ENCODE measurements at regions not wholly inside any gene's neighbourhood (a gene's known extent, or its start where the extent isn't known, plus 50 kb on each side); places are given as distances from the start of the nearest gene placed in this dataset.

GRCh38 chr7:25319707-25320106 lies 91.4 kb upstream of the NPVF start:
- no peaks in the 10 kb centered on the region for H3K36me3 Mint-ChIP-seq (ENCODE audit: low read depth)
- H3K9me3 Mint-ChIP-seq: no peaks in the 10 kb centered on the region
- DNase-seq: no peak
- H3K27me3 Mint-ChIP-seq (ENCODE audit: low read depth): peaks cover 7% of the 10 kb centered on the region
- CTCF ChIA-PET: no interaction called here
- no peak overlapping the region for H3K4me3 Mint-ChIP-seq
- no peak overlapping the region for H3K27ac Mint-ChIP-seq
- intact Hi-C loops (cut with micrococcal nuclease): no loop called here
- peaks cover 5% of the 10 kb centered on the region for H3K4me1 Mint-ChIP-seq (ENCODE audit: low read depth)

GRCh38 chr7:25320791-25321190 lies 92.5 kb upstream of the NPVF start:
- no peak for DNase-seq
- H3K27me3 Mint-ChIP-seq (ENCODE audit: low read depth): peaks cover 9% of the 10 kb centered on the region
- H3K4me3 Mint-ChIP-seq: no peak overlapping the region
- intact Hi-C loops (cut with micrococcal nuclease): no loop called here
- CTCF ChIA-PET: no interaction called here
- no peaks in the 10 kb centered on the region for H3K36me3 Mint-ChIP-seq (ENCODE audit: low read depth)
- peaks cover 5% of the 10 kb centered on the region for H3K4me1 Mint-ChIP-seq (ENCODE audit: low read depth)
- no peak overlapping the region for H3K27ac Mint-ChIP-seq
- no peaks in the 10 kb centered on the region for H3K9me3 Mint-ChIP-seq

- no peak overlapping the region for H3K27ac Mint-ChIP-seq
- no peak for DNase-seq
- intact Hi-C loops (cut with micrococcal nuclease): no loop called here
- H3K4me1 Mint-ChIP-seq (ENCODE audit: low read depth): peaks cover 5% of the 10 kb centered on the region
- CTCF ChIA-PET: interaction anchor here (0.8 kb wide), 1 partner anchor 244 kb away, joined by 4 read pairs; no protein-coding TSS in a partner anchor
- no peaks in the 10 kb centered on the region for H3K9me3 Mint-ChIP-seq
- peaks cover 9% of the 10 kb centered on the region for H3K27me3 Mint-ChIP-seq (ENCODE audit: low read depth)
- no peak overlapping the region for H3K4me3 Mint-ChIP-seq
- no peaks in the 10 kb centered on the region for H3K36me3 Mint-ChIP-seq (ENCODE audit: low read depth)
These were observed 93.1 kb upstream of the NPVF start for GRCh38 chr7:25321424-25321823.

DNA sequence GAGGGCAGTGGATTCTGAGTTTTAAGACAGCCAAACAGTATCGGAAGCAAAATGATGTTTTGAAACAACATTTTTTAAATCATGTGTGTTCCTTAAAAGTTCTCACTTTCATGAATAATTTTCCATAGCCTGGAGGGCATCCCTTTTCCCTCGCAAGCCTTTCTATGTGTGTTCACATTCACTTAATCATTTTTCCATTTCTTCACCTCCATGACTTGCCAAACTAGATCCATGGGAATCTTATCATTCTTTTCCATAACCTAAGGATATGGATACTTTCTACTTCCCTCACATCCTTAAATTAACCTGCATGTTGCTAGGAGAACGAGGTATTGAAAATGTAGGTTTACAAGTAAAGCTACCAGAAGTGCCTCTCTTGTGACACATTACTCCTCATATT lies 94.2 kb upstream of the NPVF start:
- no peak for DNase-seq
- Mint-ChIP-seq H3K27me3 (ENCODE audit: low read depth) (peaks cover 9% of the 10 kb centered on the region), H3K4me1 (ENCODE audit: low read depth) (peaks cover 5% of the 10 kb centered on the region), H3K4me3 (no peak overlapping the region), H3K36me3 (ENCODE audit: low read depth) (no peaks in the 10 kb centered on the region), H3K27ac (no peak overlapping the region), H3K9me3 (no peaks in the 10 kb centered on the region)
- CTCF ChIA-PET: no interaction called here
- intact Hi-C loops (cut with micrococcal nuclease): no loop called here

DNA sequence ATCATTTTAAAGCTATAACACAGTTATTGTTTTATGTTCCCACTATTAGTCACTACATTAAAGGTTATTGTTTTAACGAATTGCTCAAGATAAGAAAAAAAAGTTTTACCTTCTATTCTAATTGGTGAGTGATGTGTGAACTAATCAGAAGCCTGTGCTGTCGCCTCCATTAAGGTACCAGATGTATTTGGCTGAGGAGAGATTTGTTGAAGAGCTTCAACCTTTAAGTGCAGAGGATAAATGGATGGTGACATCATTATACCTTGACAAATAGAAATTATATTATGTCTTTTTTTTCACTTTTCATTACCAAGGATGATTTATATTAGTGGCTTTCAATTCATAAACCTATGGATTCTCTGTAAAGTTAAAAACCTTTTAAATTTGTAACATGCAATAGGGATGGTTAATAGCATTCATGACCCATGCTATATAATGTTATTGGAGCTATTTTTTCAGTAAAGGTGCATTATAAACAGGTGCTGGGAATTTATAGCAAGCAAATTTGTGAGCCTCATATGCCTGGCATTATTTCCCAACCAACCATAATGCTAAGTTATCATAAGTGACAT lies 97.0 kb upstream of the NPVF start:
- H3K9me3 Mint-ChIP-seq: no peaks in the 10 kb centered on the region
- no peaks in the 10 kb centered on the region for H3K36me3 Mint-ChIP-seq (ENCODE audit: low read depth)
- no peak overlapping the region for H3K27ac Mint-ChIP-seq
- intact Hi-C loops (cut with micrococcal nuclease): no loop called here
- no peak overlapping the region for H3K4me3 Mint-ChIP-seq
- no peak for DNase-seq
- H3K4me1 Mint-ChIP-seq (ENCODE audit: low read depth): no peaks in the 10 kb centered on the region
- peaks cover 9% of the 10 kb centered on the region for H3K27me3 Mint-ChIP-seq (ENCODE audit: low read depth)
- CTCF ChIA-PET: no interaction called here

DNA sequence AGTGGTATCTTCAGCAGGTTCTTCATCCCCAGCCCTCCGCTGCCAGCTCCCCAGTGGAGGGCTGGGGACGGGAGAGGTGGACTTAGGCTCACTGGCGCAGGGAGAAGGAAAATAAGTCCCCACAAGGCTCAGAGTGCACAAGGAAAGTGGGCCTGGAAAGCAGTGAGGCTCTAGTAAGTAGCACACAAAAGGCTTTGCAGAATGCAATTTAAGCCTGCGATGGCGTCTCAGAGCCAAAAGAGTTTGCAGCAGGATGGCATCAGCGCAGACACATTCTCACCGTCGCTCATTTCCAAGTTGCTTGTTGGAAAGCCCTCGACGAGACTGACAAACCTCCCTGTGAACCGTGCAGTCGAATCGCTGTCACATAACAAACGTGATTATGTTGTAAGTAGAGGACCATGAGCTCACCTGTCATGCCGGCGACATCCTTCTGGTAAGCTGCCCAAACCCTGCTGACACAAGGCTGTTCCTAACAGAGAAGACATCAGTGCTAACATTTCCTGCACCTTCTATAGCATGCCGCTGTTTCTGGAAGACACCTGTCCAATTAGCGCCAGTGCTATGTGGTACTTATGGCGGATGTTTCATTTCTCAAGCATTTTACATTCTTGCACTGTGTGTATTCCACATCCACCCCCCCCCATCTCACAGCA lies 98.3 kb upstream of the NPVF start:
- H3K4me1 Mint-ChIP-seq (ENCODE audit: low read depth): no peaks in the 10 kb centered on the region

GRCh38 chr7:25329815-25330214 lies 101.5 kb upstream of the NPVF start:
- intact Hi-C loops (cut with micrococcal nuclease): no loop called here
- no peak for DNase-seq
- Mint-ChIP-seq H3K27ac (no peak overlapping the region), H3K4me3 (no peak overlapping the region), H3K27me3 (ENCODE audit: low read depth) (peaks cover 1% of the 10 kb centered on the region), H3K4me1 (ENCODE audit: low read depth) (no peaks in the 10 kb centered on the region), H3K36me3 (ENCODE audit: low read depth) (no peaks in the 10 kb centered on the region), H3K9me3 (no peaks in the 10 kb centered on the region)
- CTCF ChIA-PET: no interaction called here

More for the DNA sequence above, 98.3 kb upstream of the NPVF start:
- Mint-ChIP-seq H3K36me3 (ENCODE audit: low read depth) (no peaks in the 10 kb centered on the region), H3K4me3 (no peak overlapping the region), H3K27me3 (ENCODE audit: low read depth) (peaks cover 9% of the 10 kb centered on the region), H3K27ac (no peak overlapping the region), H3K9me3 (no peaks in the 10 kb centered on the region)
- intact Hi-C loops (cut with micrococcal nuclease): no loop called here
- CTCF ChIA-PET: no interaction called here
- DNase-seq: no peak

DNA sequence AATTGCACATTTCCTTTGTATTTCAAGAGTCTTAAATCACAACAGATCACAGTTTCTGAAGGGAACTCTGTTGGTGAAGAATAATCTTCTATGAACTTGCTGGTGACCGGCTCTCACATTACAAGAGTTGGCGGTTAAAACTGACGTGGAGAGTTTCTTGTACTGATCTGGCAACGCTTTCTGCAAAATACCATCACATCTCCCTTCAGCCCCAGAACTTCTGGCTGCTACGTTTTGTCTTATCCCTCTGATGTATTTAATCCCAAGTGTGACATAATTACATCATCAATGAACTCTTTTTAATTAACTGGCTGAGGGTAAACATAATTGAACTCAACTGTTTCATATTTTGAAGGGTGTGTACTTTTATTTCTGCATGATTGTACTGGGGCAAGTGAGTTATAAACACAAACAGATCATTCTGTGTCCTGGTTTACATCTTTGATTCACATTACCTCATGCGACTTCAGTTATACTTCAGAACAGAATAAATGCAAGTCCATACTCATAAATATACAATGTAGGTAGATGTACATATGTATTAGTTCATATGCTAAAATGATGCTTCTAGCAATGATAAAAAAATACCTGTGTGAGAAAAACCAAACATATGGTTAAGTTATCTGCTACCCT lies 105.1 kb upstream of the NPVF start:
- CTCF ChIA-PET: no interaction called here
- no peak overlapping the region for H3K27ac Mint-ChIP-seq
- H3K36me3 Mint-ChIP-seq (ENCODE audit: low read depth): no peaks in the 10 kb centered on the region
- H3K27me3 Mint-ChIP-seq (ENCODE audit: low read depth): peaks cover 2% of the 10 kb centered on the region
- H3K4me3 Mint-ChIP-seq: no peak overlapping the region
- intact Hi-C loops (cut with micrococcal nuclease): no loop called here
- no peak for DNase-seq
- H3K4me1 Mint-ChIP-seq (ENCODE audit: low read depth): no peaks in the 10 kb centered on the region
- no peaks in the 10 kb centered on the region for H3K9me3 Mint-ChIP-seq

GRCh38 chr7:25347360-25348066 lies 119.2 kb upstream of the NPVF start:
- no peaks in the 10 kb centered on the region for H3K36me3 Mint-ChIP-seq (ENCODE audit: low read depth)
- no peak for DNase-seq
- peaks cover 4% of the 10 kb centered on the region for H3K27me3 Mint-ChIP-seq (ENCODE audit: low read depth)
- no peak overlapping the region for H3K4me3 Mint-ChIP-seq
- H3K27ac Mint-ChIP-seq: no peak overlapping the region
- H3K9me3 Mint-ChIP-seq: no peaks in the 10 kb centered on the region
- no peaks in the 10 kb centered on the region for H3K4me1 Mint-ChIP-seq (ENCODE audit: low read depth)
- CTCF ChIA-PET: no interaction called here
- intact Hi-C loops (cut with micrococcal nuclease): no loop called here

DNA sequence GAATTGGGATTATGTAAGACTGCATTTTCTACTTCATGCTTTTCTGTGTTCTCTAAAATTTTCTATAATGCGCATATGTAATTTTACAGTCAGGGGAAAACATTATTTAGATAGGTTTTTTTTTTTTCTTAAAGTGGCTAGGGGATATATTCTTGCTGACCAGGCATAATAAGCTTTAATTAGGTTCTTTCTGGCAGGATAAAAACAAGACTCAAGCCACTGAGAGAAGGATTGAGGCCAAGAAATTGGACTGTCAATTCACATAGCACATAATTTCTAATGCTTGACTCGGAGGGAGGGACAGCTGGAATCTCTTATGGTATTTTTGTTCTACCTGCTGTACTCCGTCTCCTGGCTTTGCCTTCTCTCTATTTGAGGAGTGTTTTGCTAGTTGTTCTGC lies 119.8 kb upstream of the NPVF start:
- Mint-ChIP-seq H3K4me1 (ENCODE audit: low read depth) (no peaks in the 10 kb centered on the region), H3K4me3 (no peak overlapping the region), H3K27ac (no peak overlapping the region), H3K9me3 (no peaks in the 10 kb centered on the region), H3K36me3 (ENCODE audit: low read depth) (no peaks in the 10 kb centered on the region), H3K27me3 (ENCODE audit: low read depth) (peaks cover 4% of the 10 kb centered on the region)
- CTCF ChIA-PET: interaction anchor here (1.3 kb wide), 1 partner anchor 47 kb away, joined by 3 read pairs; no protein-coding TSS in a partner anchor
- DNase-seq: no peak
- intact Hi-C loops (cut with micrococcal nuclease): no loop called here

DNA sequence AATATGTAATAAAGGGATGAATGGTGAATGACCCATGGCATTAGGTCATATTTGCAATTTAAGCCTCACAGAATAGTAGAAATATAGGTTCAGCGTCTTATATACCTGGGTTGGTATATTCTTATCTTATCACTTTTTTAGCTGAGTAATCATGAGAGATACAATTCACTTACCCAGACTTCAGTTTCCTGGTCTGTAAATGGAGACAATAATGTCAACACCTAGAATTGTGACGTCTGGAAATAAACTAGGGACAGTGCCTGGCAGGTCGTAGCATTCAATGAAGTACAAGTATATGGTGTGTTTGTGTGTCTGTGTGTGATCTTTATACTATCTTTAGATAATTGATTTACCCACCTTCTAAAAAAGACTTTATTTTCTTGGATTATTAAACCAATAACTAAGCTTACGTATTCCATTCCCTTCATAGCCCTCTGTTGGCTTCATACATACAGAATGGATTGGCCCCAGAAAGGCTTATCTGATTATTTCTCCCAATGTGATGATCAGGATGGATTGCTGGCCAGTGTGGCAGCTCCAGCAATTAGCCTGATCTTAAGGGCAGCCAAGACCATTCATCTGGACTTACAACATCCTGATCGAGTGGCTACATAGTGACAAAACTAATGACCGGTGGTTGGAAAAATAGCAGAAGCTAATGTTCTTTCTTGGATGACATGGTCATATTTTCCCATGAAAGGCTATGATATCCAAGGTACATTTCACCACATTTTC lies 121.2 kb upstream of the NPVF start:
- DNase-seq: no peak
- H3K4me1 Mint-ChIP-seq (ENCODE audit: low read depth): peaks cover 8% of the 10 kb centered on the region
- no peaks in the 10 kb centered on the region for H3K36me3 Mint-ChIP-seq (ENCODE audit: low read depth)
- intact Hi-C loops (cut with micrococcal nuclease): no loop called here
- peaks cover 4% of the 10 kb centered on the region for H3K27me3 Mint-ChIP-seq (ENCODE audit: low read depth)
- H3K4me3 Mint-ChIP-seq: no peak overlapping the region
- CTCF ChIA-PET: interaction anchor here (1.3 kb wide), 2 partner anchors 45 to 89 kb away, joined by 3 to 5 read pairs; no protein-coding TSS in a partner anchor
- H3K27ac Mint-ChIP-seq: no peak overlapping the region
- no peaks in the 10 kb centered on the region for H3K9me3 Mint-ChIP-seq

DNA sequence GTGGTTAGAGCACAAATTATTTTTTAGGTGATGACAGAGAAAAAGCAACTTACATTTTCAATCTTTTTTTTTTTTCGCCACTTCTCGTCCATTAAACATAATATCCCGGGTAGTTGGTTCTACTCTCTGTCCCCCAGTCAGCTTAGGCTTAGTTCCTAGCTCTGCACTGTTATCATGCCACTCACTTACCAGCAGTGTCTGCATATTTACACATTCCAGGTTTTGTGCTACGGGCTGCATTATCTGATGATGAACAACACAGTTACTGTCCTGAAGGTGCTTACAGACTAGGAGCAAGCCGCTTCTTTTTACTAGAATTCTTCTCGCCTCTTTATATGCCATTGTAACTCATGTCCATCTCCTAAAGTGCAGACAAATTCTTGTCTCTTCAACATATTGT lies 121.8 kb upstream of the NPVF start:
- CTCF ChIA-PET: no interaction called here
- Mint-ChIP-seq H3K4me1 (ENCODE audit: low read depth) (peaks cover 11% of the 10 kb centered on the region), H3K9me3 (no peaks in the 10 kb centered on the region), H3K27me3 (ENCODE audit: low read depth) (peaks cover 4% of the 10 kb centered on the region), H3K4me3 (no peak overlapping the region), H3K36me3 (ENCODE audit: low read depth) (no peaks in the 10 kb centered on the region), H3K27ac (no peak overlapping the region)
- intact Hi-C loops (cut with micrococcal nuclease): no loop called here
- DNase-seq: no peak

All from activated naive CD4-positive, alpha-beta T cell treated with anti-CD3 and anti-CD28 coated beads for 36 hours (primary cell).